OCI-LY1 (cell line): ENCODE measurements at regions not wholly inside any gene's neighbourhood (a gene's known extent, or its start where the extent isn't known, plus 50 kb on each side); places are given as distances from the start of the nearest gene placed in this dataset.

ENCODE experiments used
- H2AFZ ChIP-seq: fragments of 200-600 bp; sonication (generic), shearing (Covaris generic); 2 replicates; pipeline ENCODE4 v1.6.0; 2014; ENCODE audit warnings: antibody characterized with exemption, mild to moderate bottlenecking, low read length
- H3F3A ChIP-seq: fragments of 200-600 bp; sonication (generic), shearing (Covaris generic); 2 replicates; pipeline ENCODE4 v1.6.0; 2014; ENCODE audit warnings: mild to moderate bottlenecking, antibody characterized with exemption, low read length, moderate library complexity; ENCODE audit not compliant: insufficient read depth
- H3K27ac ChIP-seq: fragments of 200-600 bp; sonication (generic); 2 replicates; pipeline ENCODE4 v1.5.1; 2014; ENCODE audit warnings: low read length, mixed run types, mild to moderate bottlenecking, low read depth; ENCODE audit not compliant: poor library complexity, severe bottlenecking
- H3K27me3 ChIP-seq: fragments of 200-600 bp; sonication (generic); 2 replicates; pipeline ENCODE4 v1.6.0; 2014; ENCODE audit warnings: antibody characterized with exemption, mild to moderate bottlenecking, low read length, moderate library complexity; ENCODE audit not compliant: insufficient read depth
- H3K36me3 ChIP-seq: fragments of 200-600 bp; sonication (generic); 2 replicates; pipeline ENCODE4 v1.6.1; 2014; ENCODE audit warnings: mild to moderate bottlenecking, antibody characterized with exemption, low read length, moderate library complexity, mixed read lengths; ENCODE audit not compliant: insufficient read depth
- H3K4me1 ChIP-seq: fragments of 200-600 bp; sonication (generic); 2 replicates; pipeline ENCODE4 v1.5.1; 2014; ENCODE audit warnings: mild to moderate bottlenecking, low read length, moderate library complexity; ENCODE audit not compliant: insufficient read depth, severe bottlenecking
- H3K4me2 ChIP-seq: fragments of 200-600 bp; sonication (generic), shearing (Covaris generic); 2 replicates; pipeline ENCODE4 v1.6.1; 2014; ENCODE audit warnings: low read length
- H3K4me3 ChIP-seq: fragments of 200-600 bp; sonication (generic); 2 replicates; pipeline ENCODE4 v1.5.1; 2014; ENCODE audit warnings: low read length, low read depth, mild to moderate bottlenecking, mixed read lengths; ENCODE audit not compliant: poor library complexity, severe bottlenecking
- H3K79me2 ChIP-seq: fragments of 200-600 bp; shearing (Covaris generic); 2 replicates; pipeline ENCODE4 v1.6.1; 2016; ENCODE audit warnings: mixed run types, low read length, mixed read lengths; ENCODE audit not compliant: insufficient read depth
- H3K9ac ChIP-seq: fragments of 200-600 bp; sonication (generic), shearing (Covaris generic); 2 replicates; pipeline ENCODE4 v1.6.1; 2014; ENCODE audit warnings: mild to moderate bottlenecking, low read length, mixed read lengths
- H3K9me2 ChIP-seq: fragments of 200-600 bp; sonication (generic), shearing (Covaris generic); 2 replicates; pipeline ENCODE4 v1.6.1; 2014; ENCODE audit warnings: low read depth, mild to moderate bottlenecking, low read length, mixed read lengths
- H3K9me3 ChIP-seq: fragments of 200-600 bp; shearing (Covaris generic); 2 replicates; pipeline ENCODE4 v1.6.1; 2014; ENCODE audit warnings: low read length, mixed read lengths
- H4K20me1 ChIP-seq: fragments of 200-600 bp; sonication (generic), shearing (Covaris generic); 2 replicates; pipeline ENCODE4 v1.6.0; 2016; ENCODE audit warnings: mild to moderate bottlenecking, low read length; ENCODE audit not compliant: insufficient read depth
- CTCF ChIP-seq: fragments of 200-600 bp; sonication (generic), shearing (Covaris generic); IDR thresholded peaks from 2 replicates; pipeline ENCODE4 v1.5.1; 2017; ENCODE audit warnings: mild to moderate bottlenecking, antibody characterized with exemption, low read length, moderate library complexity, mixed read lengths
- EZH2 ChIP-seq: fragments of 200-600 bp; sonication (generic), shearing (Covaris generic); IDR thresholded peaks from 2 replicates; pipeline ENCODE4 v1.8.0; 2017; ENCODE audit warnings: borderline replicate concordance, mixed run types, mild to moderate bottlenecking, antibody characterized with exemption, low read length, moderate library complexity, mixed read lengths

GRCh38 chr7:131148258-131148657 is 179.4 kb upstream of the MKLN1 start:
- H3K9me2 ChIP-seq, result no peaks in the 10 kb centered on the region
- no peaks in the 10 kb centered on the region for H3K79me2 ChIP-seq
- H3K4me1 ChIP-seq, result peaks cover 17% of the 10 kb centered on the region
- no peaks in the 10 kb centered on the region for H3F3A ChIP-seq
- no peaks in the 10 kb centered on the region for H3K27me3 ChIP-seq
- H3K4me3 ChIP-seq, result no peak overlapping the region
- H3K4me2 ChIP-seq, result no peak overlapping the region
- TF ChIP-seq EZH2 (no peak), CTCF (no peak)
- no peak overlapping the region for H2AFZ ChIP-seq
- no peaks in the 10 kb centered on the region for H4K20me1 ChIP-seq
- H3K9me3 ChIP-seq, result no peaks in the 10 kb centered on the region
- H3K36me3 ChIP-seq, result no peaks in the 10 kb centered on the region
- no peak overlapping the region for H3K9ac ChIP-seq
- H3K27ac ChIP-seq, result no peak overlapping the region

GRCh38 chr7:131148708-131149428 is 178.8 kb upstream of the MKLN1 start:
- Histone ChIP-seq H3K4me1 (peaks cover 17% of the 10 kb centered on the region), H3K36me3 (no peaks in the 10 kb centered on the region), H3K4me2 (no peak overlapping the region), H3K4me3 (no peak overlapping the region), H3F3A (no peaks in the 10 kb centered on the region), H3K9me3 (no peaks in the 10 kb centered on the region), H3K9me2 (no peaks in the 10 kb centered on the region), H4K20me1 (no peaks in the 10 kb centered on the region), H3K79me2 (no peaks in the 10 kb centered on the region), H3K27ac (no peak overlapping the region), H3K9ac (no peak overlapping the region), H2AFZ (0 out of 2 replicates have a peak overlapping the region, but pooled peaks have one; percentile 8), H3K27me3 (no peaks in the 10 kb centered on the region)
- TF ChIP-seq EZH2 (no peak), CTCF (no peak)

- H3K9me3 ChIP-seq, result no peaks in the 10 kb centered on the region
- no peak overlapping the region for H3K27ac ChIP-seq
- no peak overlapping the region for H3K4me3 ChIP-seq
- no peak overlapping the region for H3K9ac ChIP-seq
- H3K27me3 ChIP-seq, result no peaks in the 10 kb centered on the region
- no peaks in the 10 kb centered on the region for H4K20me1 ChIP-seq
- no peaks in the 10 kb centered on the region for H3F3A ChIP-seq
- no peaks in the 10 kb centered on the region for H3K79me2 ChIP-seq
- TF ChIP-seq CTCF, result no peak
- no peak for TF ChIP-seq EZH2
- H3K4me1 ChIP-seq, result peaks cover 17% of the 10 kb centered on the region
- H2AFZ ChIP-seq, result no peak overlapping the region
- H3K9me2 ChIP-seq, result no peaks in the 10 kb centered on the region
- no peak overlapping the region for H3K4me2 ChIP-seq
- no peaks in the 10 kb centered on the region for H3K36me3 ChIP-seq
These were observed 178.3 kb upstream of the MKLN1 start for GRCh38 chr7:131149429-131149773.
